GM12873 (cell line): ENCODE measurements at regions not wholly inside any gene's neighbourhood (a gene's known extent, or its start where the extent isn't known, plus 50 kb on each side); places are given as distances from the start of the nearest gene placed in this dataset.

Experiments used
- CTCF ChIP-seq: IDR thresholded peaks from 2 replicates; pipeline ENCODE4 v1.5.1; 2012; ENCODE audit warnings: low read depth, mild to moderate bottlenecking, moderate library complexity, low read length, control low read depth; ENCODE audit not compliant: insufficient read depth; ENCODE audit errors: missing control alignments

GRCh38 chr7:46173476-46174195 lies 252.6 kb upstream of the IGFBP3 start:
- no peak for TF ChIP-seq CTCF

- no peak for TF ChIP-seq CTCF
Observed at GRCh38 chr7:46170792-46171191, 249.7 kb upstream of the IGFBP3 start.

DNA sequence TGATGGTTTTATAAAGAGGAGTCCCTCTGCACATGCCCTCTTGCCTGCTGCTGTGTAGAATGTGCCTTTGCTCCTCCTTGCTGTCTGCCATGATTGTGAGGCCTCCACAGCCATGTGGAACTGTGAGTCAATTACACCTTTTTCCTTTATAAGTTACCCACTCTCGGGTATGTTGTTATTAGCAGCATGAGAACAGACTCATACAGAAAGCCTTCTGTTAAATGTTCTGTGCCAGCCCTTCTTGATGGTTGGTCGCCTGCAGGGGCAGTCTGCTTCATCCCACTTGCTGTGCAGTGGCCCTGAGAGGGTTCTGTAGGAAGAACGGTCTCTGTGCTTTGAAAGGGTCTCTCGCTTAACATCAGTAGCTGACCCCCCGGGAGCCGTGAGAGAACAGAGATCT lies 248.9 kb upstream of the IGFBP3 start:
- no peak for TF ChIP-seq CTCF

GRCh38 chr7:46169384-46169755 lies 248.3 kb upstream of the IGFBP3 start:
- TF ChIP-seq CTCF, result no peak

GRCh38 chr7:46168671-46169383 lies 247.8 kb upstream of the IGFBP3 start:
- TF ChIP-seq CTCF, result no peak

GRCh38 chr7:46168231-46168630 lies 247.2 kb upstream of the IGFBP3 start:
- TF ChIP-seq CTCF, result no peak

DNA sequence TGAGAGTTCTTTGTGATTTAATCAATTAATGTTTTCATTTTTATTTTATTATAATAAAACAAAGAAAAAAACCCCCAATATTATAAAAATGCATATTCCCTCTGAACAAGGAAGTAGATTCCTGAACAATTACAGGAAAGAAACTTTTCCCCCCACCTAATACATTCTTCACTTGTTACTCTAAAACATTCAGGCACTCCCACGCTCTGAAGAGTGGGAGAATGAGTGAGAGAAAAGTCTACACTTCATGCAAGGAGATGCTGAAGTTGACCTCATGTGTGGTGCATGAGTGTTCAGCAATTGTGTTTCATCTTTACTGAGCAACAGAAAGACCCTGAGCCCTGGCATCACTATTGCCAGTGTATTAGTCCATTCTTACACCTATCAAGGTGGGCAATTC lies 244.2 kb upstream of the IGFBP3 start:
- no peak for TF ChIP-seq CTCF
